RWPE2 (cell line): ENCODE measurements at regions not wholly inside any gene's neighbourhood (a gene's known extent, or its start where the extent isn't known, plus 50 kb on each side); places are given as distances from the start of the nearest gene placed in this dataset.

ENCODE experiments used
- ATAC-seq: fragments of 200-7000 bp; cut with Tn5 transposase; 3 replicates; pipeline ENCODE4 v1.9.1; 2021; ENCODE audit warnings: low read depth
- DNase-seq: peaks from one replicate; pipeline ENCODE4 v3.0.0-alpha.2; 2020; ENCODE audit warnings: low spot score
- H3K27ac ChIP-seq: fragments of 450-650 bp; 2 replicates; pipeline ENCODE4 v1.5.1; 2017; ENCODE audit warnings: mild to moderate bottlenecking; ENCODE audit not compliant: poor library complexity, severe bottlenecking
- H3K27me3 ChIP-seq: fragments of 250-450 bp; sonication (Bioruptor Pico); 2 replicates; pipeline ENCODE4 v1.5.1; 2021; ENCODE audit warnings: mild to moderate bottlenecking, moderate library complexity; ENCODE audit not compliant: insufficient read depth, poor library complexity, severe bottlenecking
- H3K36me3 ChIP-seq: fragments of 250-450 bp; sonication (Bioruptor Pico); 2 replicates; pipeline ENCODE4 v1.5.1; 2020; ENCODE audit warnings: low read depth, mild to moderate bottlenecking, moderate library complexity
- H3K4me1 ChIP-seq: fragments of 250-450 bp; sonication (Bioruptor Pico); 2 replicates; pipeline ENCODE4 v1.5.1; 2021; ENCODE audit warnings: mild to moderate bottlenecking, moderate library complexity; ENCODE audit not compliant: insufficient read depth, poor library complexity, severe bottlenecking
- H3K4me3 ChIP-seq: fragments of 250-450 bp; sonication (Bioruptor Pico); 2 replicates; pipeline ENCODE4 v1.5.1; 2021; ENCODE audit warnings: mild to moderate bottlenecking, moderate library complexity; ENCODE audit not compliant: severe bottlenecking
- H3K9me3 ChIP-seq: fragments of 250-450 bp; sonication (Bioruptor Pico); 2 replicates; pipeline ENCODE4 v1.5.1; 2021; ENCODE audit warnings: mild to moderate bottlenecking, moderate library complexity; ENCODE audit not compliant: severe bottlenecking
- TF ChIP-seq, protein P1 (sequence below): fragments of 450-650 bp; IDR thresholded peaks from one replicate; pipeline ENCODE4 v1.5.1; 2017; ENCODE audit warnings: mild to moderate bottlenecking, moderate library complexity; ENCODE audit not compliant: poor library complexity, severe bottlenecking

DNA sequence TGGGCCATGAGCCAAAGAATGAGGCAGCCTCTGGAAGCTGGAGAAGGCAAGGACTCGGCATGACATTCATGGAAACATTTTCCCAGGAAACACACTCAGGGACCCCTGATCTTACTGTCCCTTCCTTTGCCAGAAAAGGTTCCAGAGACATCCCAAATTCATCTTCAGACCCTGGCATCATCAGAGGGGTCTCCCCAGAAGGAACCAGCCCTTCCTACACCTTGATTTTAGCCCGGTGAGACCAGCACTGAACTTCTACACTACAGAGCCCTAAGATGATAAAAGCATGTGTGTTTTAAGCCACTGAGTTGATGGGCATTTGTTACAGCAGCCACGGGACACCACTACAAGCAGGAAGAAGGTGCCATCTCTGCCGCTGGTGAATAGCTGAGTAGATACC is 262.3 kb downstream of the C16orf95 start:
- no peaks in the 10 kb centered on the region for H3K36me3 ChIP-seq
- TF ChIP-seq, protein P1, sequence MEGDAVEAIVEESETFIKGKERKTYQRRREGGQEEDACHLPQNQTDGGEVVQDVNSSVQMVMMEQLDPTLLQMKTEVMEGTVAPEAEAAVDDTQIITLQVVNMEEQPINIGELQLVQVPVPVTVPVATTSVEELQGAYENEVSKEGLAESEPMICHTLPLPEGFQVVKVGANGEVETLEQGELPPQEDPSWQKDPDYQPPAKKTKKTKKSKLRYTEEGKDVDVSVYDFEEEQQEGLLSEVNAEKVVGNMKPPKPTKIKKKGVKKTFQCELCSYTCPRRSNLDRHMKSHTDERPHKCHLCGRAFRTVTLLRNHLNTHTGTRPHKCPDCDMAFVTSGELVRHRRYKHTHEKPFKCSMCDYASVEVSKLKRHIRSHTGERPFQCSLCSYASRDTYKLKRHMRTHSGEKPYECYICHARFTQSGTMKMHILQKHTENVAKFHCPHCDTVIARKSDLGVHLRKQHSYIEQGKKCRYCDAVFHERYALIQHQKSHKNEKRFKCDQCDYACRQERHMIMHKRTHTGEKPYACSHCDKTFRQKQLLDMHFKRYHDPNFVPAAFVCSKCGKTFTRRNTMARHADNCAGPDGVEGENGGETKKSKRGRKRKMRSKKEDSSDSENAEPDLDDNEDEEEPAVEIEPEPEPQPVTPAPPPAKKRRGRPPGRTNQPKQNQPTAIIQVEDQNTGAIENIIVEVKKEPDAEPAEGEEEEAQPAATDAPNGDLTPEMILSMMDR, result no peak
- no peaks in the 10 kb centered on the region for H3K9me3 ChIP-seq
- no peak for DNase-seq
- H3K4me1 ChIP-seq, result no peaks in the 10 kb centered on the region
- H3K27ac ChIP-seq, result no peak overlapping the region
- no peaks in the 10 kb centered on the region for H3K27me3 ChIP-seq
- no peak for ATAC-seq
- H3K4me3 ChIP-seq, result no peak overlapping the region

DNA sequence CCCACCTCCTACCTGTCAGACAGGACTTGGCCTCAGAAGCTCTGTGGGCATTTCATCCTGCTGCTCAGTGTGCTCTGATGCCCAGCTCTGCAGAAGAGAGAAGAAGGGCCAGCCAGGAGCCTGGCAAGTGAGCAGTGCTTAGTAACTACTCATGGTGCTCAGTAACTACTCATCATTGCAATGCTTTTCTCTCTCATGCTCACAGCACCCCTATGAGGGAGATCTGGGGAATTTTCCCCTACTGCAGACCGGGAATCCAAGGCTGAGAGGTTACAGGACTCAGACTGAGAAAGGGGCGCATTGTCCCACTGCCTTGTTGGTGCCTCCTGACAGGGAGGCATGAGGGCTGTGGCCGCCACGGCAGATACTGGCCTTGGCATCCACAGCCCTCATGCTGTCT is 261.1 kb downstream of the C16orf95 start:
- Histone ChIP-seq H3K9me3 (no peaks in the 10 kb centered on the region), H3K4me3 (no peak overlapping the region), H3K27me3 (no peaks in the 10 kb centered on the region), H3K36me3 (no peaks in the 10 kb centered on the region), H3K27ac (no peak overlapping the region), H3K4me1 (no peaks in the 10 kb centered on the region)
- ATAC-seq (no peak), DNase-seq (no peak)
- TF ChIP-seq, protein P1, result no peak

DNA sequence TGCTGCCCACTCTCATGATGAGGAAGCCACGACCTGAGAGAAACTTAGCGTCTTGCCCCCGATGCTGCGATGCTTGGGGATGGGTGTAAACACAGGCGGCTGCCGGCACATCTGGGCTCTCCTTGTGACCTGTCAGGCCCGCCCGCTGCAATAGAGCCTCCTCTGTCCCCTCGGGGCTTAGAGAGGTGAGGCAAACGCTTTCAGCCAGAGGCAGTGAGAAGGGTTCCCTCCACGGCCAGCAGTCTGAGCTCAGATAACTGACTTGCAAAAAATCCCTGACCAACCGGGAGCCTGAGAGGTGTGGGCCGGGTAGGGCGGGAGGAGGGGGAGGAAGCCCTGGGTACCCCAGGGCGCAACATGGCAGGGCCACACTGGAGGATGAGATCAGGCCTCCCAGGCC is 260.6 kb downstream of the C16orf95 start:
- TF ChIP-seq, protein P1, result no peak
- Histone ChIP-seq H3K9me3 (no peaks in the 10 kb centered on the region), H3K4me1 (no peaks in the 10 kb centered on the region), H3K4me3 (no peak overlapping the region), H3K27ac (no peak overlapping the region), H3K36me3 (no peaks in the 10 kb centered on the region), H3K27me3 (no peaks in the 10 kb centered on the region)
- ATAC-seq (no peak), DNase-seq (no peak)

DNA sequence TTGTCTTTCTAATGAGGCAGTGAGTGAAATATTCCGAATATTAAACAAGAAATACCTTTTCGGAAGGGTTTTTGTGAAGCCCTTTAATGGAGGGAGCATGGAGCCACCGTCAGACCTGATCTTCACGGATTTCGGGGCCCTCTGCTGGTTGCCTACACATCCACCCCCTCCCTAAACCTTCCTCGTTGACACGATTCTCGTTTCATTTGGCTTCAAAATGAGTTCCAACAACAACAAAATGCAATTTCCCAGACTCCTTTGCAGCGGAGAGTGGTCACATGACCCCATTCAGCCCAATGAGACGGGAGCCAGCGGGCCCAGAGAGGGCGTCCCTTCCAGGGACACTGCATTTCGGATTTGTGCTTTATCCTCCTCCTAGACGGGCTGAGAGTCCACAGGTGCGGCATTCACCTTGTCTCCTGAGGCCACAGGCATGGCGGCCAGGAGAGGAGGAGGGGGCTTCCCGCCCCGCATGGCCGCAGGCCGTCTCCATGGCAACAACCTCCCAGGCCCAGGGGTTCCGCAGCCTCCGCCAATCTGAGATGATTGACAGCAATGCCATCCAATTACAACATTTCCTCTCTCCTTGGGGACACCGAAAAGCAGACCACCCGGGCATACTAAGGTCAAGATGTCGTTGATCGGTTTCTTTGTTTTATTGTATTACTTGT is 259.8 kb downstream of the C16orf95 start:
- Histone ChIP-seq H3K4me3 (no peak overlapping the region), H3K9me3 (no peaks in the 10 kb centered on the region), H3K4me1 (no peaks in the 10 kb centered on the region), H3K27ac (no peak overlapping the region), H3K27me3 (no peaks in the 10 kb centered on the region), H3K36me3 (no peaks in the 10 kb centered on the region)
- TF ChIP-seq, protein P1, result peak; percentile 33
- no peak for ATAC-seq
- DNase-seq, result no peak

DNA sequence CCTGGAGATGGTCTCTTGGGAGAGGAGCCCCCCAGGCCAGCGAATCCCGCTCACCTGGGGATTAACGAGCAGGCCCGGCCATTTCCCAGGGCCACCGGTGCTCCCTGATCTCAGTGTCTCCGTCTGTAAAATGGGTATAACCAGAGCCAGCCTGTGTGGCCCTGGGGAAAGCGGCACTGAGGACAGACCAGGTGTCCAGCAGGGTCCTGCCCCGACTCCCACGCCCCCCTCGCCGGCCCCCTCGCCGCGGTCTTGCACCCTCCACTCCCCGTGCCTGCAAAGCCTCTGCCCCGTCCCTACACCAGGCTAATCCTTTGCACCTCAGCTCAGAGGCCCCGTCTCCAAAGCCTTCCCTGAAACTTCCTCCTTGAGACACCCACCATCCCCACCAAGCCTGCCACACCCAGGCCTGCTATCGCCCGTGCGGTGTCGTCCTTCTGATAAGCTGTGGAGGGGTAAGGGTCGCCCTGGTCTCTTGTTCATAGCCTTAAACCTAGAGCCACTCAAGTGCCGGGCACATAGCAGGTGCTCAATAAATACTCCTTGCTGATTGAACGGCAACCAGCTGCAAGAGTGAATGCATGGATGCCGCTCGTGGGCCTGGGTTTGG is 259.1 kb downstream of the C16orf95 start:
- Histone ChIP-seq H3K36me3 (no peaks in the 10 kb centered on the region), H3K4me3 (no peak overlapping the region), H3K9me3 (no peaks in the 10 kb centered on the region), H3K4me1 (no peaks in the 10 kb centered on the region), H3K27me3 (no peaks in the 10 kb centered on the region), H3K27ac (no peak overlapping the region)
- TF ChIP-seq, protein P1, result no peak
- ATAC-seq, result no peak
- no peak for DNase-seq
